Mesodermal cell (in vitro differentiated cells): ENCODE measurements at regions not wholly inside any gene's neighbourhood (a gene's known extent, or its start where the extent isn't known, plus 50 kb on each side); places are given as distances from the start of the nearest gene placed in this dataset.

Experiments
- H3K27ac ChIP-seq: 2 replicates; pipeline ENCODE4 v1.7.0; 2013; ENCODE audit warnings: mild to moderate bottlenecking, low read depth, low read length, moderate library complexity; ENCODE audit not compliant: severe bottlenecking
- H3K36me3 ChIP-seq: 2 replicates; pipeline ENCODE4 v1.7.1; 2013; ENCODE audit warnings: mild to moderate bottlenecking, low read length, moderate library complexity; ENCODE audit not compliant: control insufficient read depth, insufficient read depth
- H3K4me1 ChIP-seq: one replicate; pipeline ENCODE4 v1.7.1; 2013; ENCODE audit warnings: mild to moderate bottlenecking, low read length; ENCODE audit not compliant: insufficient read depth, control insufficient read depth, poor library complexity, severe bottlenecking
- H3K4me3 ChIP-seq: 2 replicates; pipeline ENCODE4 v1.7.0; 2013; ENCODE audit warnings: low read length, control low read depth, mild to moderate bottlenecking; ENCODE audit not compliant: insufficient read depth, poor library complexity, severe bottlenecking; ENCODE audit errors: extremely low read depth
- H3K9me3 ChIP-seq: 2 replicates; pipeline ENCODE4 v1.7.1; 2013; ENCODE audit warnings: mild to moderate bottlenecking, low read length, moderate library complexity; ENCODE audit not compliant: control insufficient read depth
- WGBS, 2 experiments: methylation state at CpG; one replicate each; pipeline ENCODE4 v1.1.5; 2013; ENCODE audit warnings: missing lambda C conversion rate in 2 of 2; ENCODE audit not compliant: insufficient coverage in 2 of 2; 5-methylcytosine and 5-hydroxymethylcytosine counted together

GRCh38 chr20:17084909-17085308 lies 141.9 kb upstream of the PCSK2 start:
- Histone ChIP-seq H3K4me3 (no peak overlapping the region), H3K9me3 (no peaks in the 10 kb centered on the region), H3K36me3 (no peaks in the 10 kb centered on the region), H3K4me1 (no peaks in the 10 kb centered on the region), H3K27ac (no peak overlapping the region)
- WGBS, 2 experiments, result 73 to 81% methylated on average over 2 to 3 of the region's 3 CpGs

GRCh38 chr20:17093782-17094181 lies 133.1 kb upstream of the PCSK2 start:
- no peaks in the 10 kb centered on the region for H3K4me1 ChIP-seq
- H3K36me3 ChIP-seq, result no peaks in the 10 kb centered on the region
- H3K9me3 ChIP-seq, result no peaks in the 10 kb centered on the region
- no peak overlapping the region for H3K4me3 ChIP-seq
- no peak overlapping the region for H3K27ac ChIP-seq
- WGBS, 2 experiments, result 96 to 97% methylated on average over 3 to 4 of the region's 4 CpGs

GRCh38 chr20:17097603-17098002 lies 129.2 kb upstream of the PCSK2 start:
- Histone ChIP-seq H3K4me1 (no peaks in the 10 kb centered on the region), H3K36me3 (no peaks in the 10 kb centered on the region), H3K9me3 (no peaks in the 10 kb centered on the region), H3K27ac (no peak overlapping the region), H3K4me3 (no peak overlapping the region)
- WGBS, 2 experiments, result 90 to 100% methylated on average over 2 to 4 of the region's 4 CpGs

GRCh38 chr20:17100506-17100905 lies 126.3 kb upstream of the PCSK2 start:
- H3K9me3 ChIP-seq, result no peaks in the 10 kb centered on the region
- H3K4me1 ChIP-seq, result no peaks in the 10 kb centered on the region
- WGBS, 2 experiments, result 100% methylated on average over 1 of the region's 1 CpG; no CpG with 5 or more reads in 1 of the 2 experiments
- H3K27ac ChIP-seq, result no peak overlapping the region
- no peaks in the 10 kb centered on the region for H3K36me3 ChIP-seq
- H3K4me3 ChIP-seq, result no peak overlapping the region

GRCh38 chr20:17107127-17107526 lies 119.7 kb upstream of the PCSK2 start:
- Histone ChIP-seq H3K9me3 (no peaks in the 10 kb centered on the region), H3K4me3 (no peak overlapping the region), H3K27ac (no peak overlapping the region), H3K4me1 (no peaks in the 10 kb centered on the region), H3K36me3 (no peaks in the 10 kb centered on the region)
- 98 to 100% methylated on average over 5 of the region's 6 CpGs for WGBS, 2 experiments

- no peaks in the 10 kb centered on the region for H3K4me1 ChIP-seq
- H3K27ac ChIP-seq, result no peak overlapping the region
- WGBS, 2 experiments, result 100% methylated on average over 1 of the region's 2 CpGs; no CpG with 5 or more reads in 1 of the 2 experiments
- no peak overlapping the region for H3K4me3 ChIP-seq
- H3K36me3 ChIP-seq, result no peaks in the 10 kb centered on the region
- no peaks in the 10 kb centered on the region for H3K9me3 ChIP-seq
Measured at GRCh38 chr20:17108896-17109295, 117.9 kb upstream of the PCSK2 start.

GRCh38 chr20:17109307-17109706 lies 117.5 kb upstream of the PCSK2 start:
- no peak overlapping the region for H3K4me3 ChIP-seq
- H3K27ac ChIP-seq, result no peak overlapping the region
- WGBS, 2 experiments, result 94 to 100% methylated on average over 1 to 2 of the region's 2 CpGs
- no peaks in the 10 kb centered on the region for H3K36me3 ChIP-seq
- no peaks in the 10 kb centered on the region for H3K4me1 ChIP-seq
- no peaks in the 10 kb centered on the region for H3K9me3 ChIP-seq

- 80% methylated on average over 1 of the region's 1 CpG; no CpG with 5 or more reads in 1 of the 2 experiments for WGBS, 2 experiments
- Histone ChIP-seq H3K4me3 (no peak overlapping the region), H3K36me3 (no peaks in the 10 kb centered on the region), H3K27ac (no peak overlapping the region), H3K9me3 (no peaks in the 10 kb centered on the region), H3K4me1 (no peaks in the 10 kb centered on the region)
Measured at GRCh38 chr20:17128206-17128605, 98.6 kb upstream of the PCSK2 start.

- 92 to 100% methylated on average over 1 of the region's 5 CpGs for WGBS, 2 experiments
- H3K4me3 ChIP-seq, result no peak overlapping the region
- H3K4me1 ChIP-seq, result no peaks in the 10 kb centered on the region
Measured at GRCh38 chr20:17129089-17129488, 97.8 kb upstream of the PCSK2 start.

GRCh38 chr20:17137692-17138091 lies 89.1 kb upstream of the PCSK2 start:
- no peaks in the 10 kb centered on the region for H3K4me1 ChIP-seq
- no peaks in the 10 kb centered on the region for H3K9me3 ChIP-seq
- H3K36me3 ChIP-seq, result no peaks in the 10 kb centered on the region
- H3K4me3 ChIP-seq, result no peak overlapping the region
- 92 to 100% methylated on average over 2 of the region's 3 CpGs for WGBS, 2 experiments
- no peak overlapping the region for H3K27ac ChIP-seq

More at GRCh38 chr20:17129089-17129488, 97.8 kb upstream of the PCSK2 start:
- Histone ChIP-seq H3K36me3 (no peaks in the 10 kb centered on the region), H3K9me3 (no peaks in the 10 kb centered on the region), H3K27ac (no peak overlapping the region)

GRCh38 chr20:17138237-17138636 lies 88.6 kb upstream of the PCSK2 start:
- H3K9me3 ChIP-seq, result no peaks in the 10 kb centered on the region
- H3K36me3 ChIP-seq, result no peaks in the 10 kb centered on the region
- no peak overlapping the region for H3K4me3 ChIP-seq
- H3K27ac ChIP-seq, result no peak overlapping the region
- no peaks in the 10 kb centered on the region for H3K4me1 ChIP-seq
- WGBS, 2 experiments, result 82 to 100% methylated on average over 2 to 3 of the region's 5 CpGs
